Cardiac septum (tissue), 1 donor: ENCODE measurements at regions not wholly inside any gene's neighbourhood (a gene's known extent, or its start where the extent isn't known, plus 50 kb on each side); places are given as distances from the start of the nearest gene placed in this dataset.
"Not testable (repeated sequence)": the region's sequence is repeated elsewhere in the genome, so short reads cannot be mapped to it uniquely, and the experiment has no call there.

Source experiments
- DNase-seq: peaks from one replicate; pipeline ENCODE4 v3.0.0-alpha.2; 2020; ENCODE audit warnings: low spot score
- intact Hi-C: fragments of 100-400 bp; cut with DNase I; formaldehyde crosslinking; loops from one replicate; pipeline ENCODE4 v1.14.0; 2022
- donor health status: DM: no; HTN: no; CAD: no.

- intact Hi-C loops, result no loop called here
- DNase-seq, result no peak
Measured at GRCh38 chr15:39030291-39031070, 465.9 kb upstream of the RASGRP1 start.

GRCh38 chr15:39031596-39031995 lies 467.0 kb upstream of the RASGRP1 start:
- intact Hi-C loops, result no loop called here
- DNase-seq, result no peak

- no peak for DNase-seq
- intact Hi-C loops, result no loop called here
Measured at GRCh38 chr15:39034816-39035215, 470.2 kb upstream of the RASGRP1 start.

GRCh38 chr15:39037611-39038010 lies 473.0 kb upstream of the RASGRP1 start:
- intact Hi-C loops, DNase-seq: not testable (repeated sequence)

GRCh38 chr15:39040861-39041260 lies 476.2 kb upstream of the RASGRP1 start:
- intact Hi-C loops, result no loop called here
- no peak for DNase-seq

- intact Hi-C loops, result no loop called here
Measured at GRCh38 chr15:39041979-39042495, 477.4 kb upstream of the RASGRP1 start.

GRCh38 chr15:39051626-39052322 lies 487.2 kb upstream of the RASGRP1 start:
- DNase-seq, result no peak

More at GRCh38 chr15:39041979-39042495, 477.4 kb upstream of the RASGRP1 start:
- DNase-seq, result no peak

GRCh38 chr15:39052323-39052705 lies 487.7 kb upstream of the RASGRP1 start:
- no peak for DNase-seq
- intact Hi-C loops, result no loop called here

More at GRCh38 chr15:39051626-39052322, 487.2 kb upstream of the RASGRP1 start:
- intact Hi-C loops, result no loop called here

GRCh38 chr15:39053480-39053879 lies 488.9 kb upstream of the RASGRP1 start:
- intact Hi-C loops, result no loop called here
- no peak for DNase-seq

GRCh38 chr15:39054128-39054732 lies 489.6 kb upstream of the RASGRP1 start:
- no peak for DNase-seq
- intact Hi-C loops, result no loop called here

GRCh38 chr15:39056357-39056756 lies 491.7 kb upstream of the RASGRP1 start:
- no peak for DNase-seq
- intact Hi-C loops, result no loop called here

- intact Hi-C loops, result no loop called here
Measured at GRCh38 chr15:39058351-39059131, 493.9 kb upstream of the RASGRP1 start.

GRCh38 chr15:39059917-39060316 lies 495.3 kb upstream of the RASGRP1 start:
- intact Hi-C loops, result no loop called here
- DNase-seq, result no peak

More at GRCh38 chr15:39058351-39059131, 493.9 kb upstream of the RASGRP1 start:
- DNase-seq, result no peak

- intact Hi-C loops, result no loop called here
- no peak for DNase-seq
Measured at GRCh38 chr15:39061952-39062464, 497.4 kb upstream of the RASGRP1 start.

GRCh38 chr15:39066677-39067076 lies 502.1 kb upstream of the RASGRP1 start:
- intact Hi-C loops, result no loop called here

GRCh38 chr15:39074341-39074985 lies 506.4 kb upstream of the THBS1 start:
- intact Hi-C loops, result no loop called here
- DNase-seq, result no peak

More at GRCh38 chr15:39066677-39067076, 502.1 kb upstream of the RASGRP1 start:
- DNase-seq, result no peak

- intact Hi-C loops, result no loop called here
- DNase-seq, result no peak
Measured at GRCh38 chr15:39075311-39075710, 505.6 kb upstream of the THBS1 start.

GRCh38 chr15:39075756-39076341 lies 505.0 kb upstream of the THBS1 start:
- intact Hi-C loops, result no loop called here
- no peak for DNase-seq

GRCh38 chr15:39078026-39078425 lies 502.9 kb upstream of the THBS1 start:
- no peak for DNase-seq
- intact Hi-C loops, result no loop called here
